Pancreas (tissue), 10 donors: ENCODE measurements at regions not wholly inside any gene's neighbourhood (a gene's known extent, or its start where the extent isn't known, plus 50 kb on each side); places are given as distances from the start of the nearest gene placed in this dataset.

ENCODE experiments used
- ATAC-seq, 4 donors: fragments of 200-7000 bp; cut with Tn5 transposase; one replicate each; pipeline versions ENCODE4 v1.8.0 to v1.9.1; 2020; ENCODE audit warnings: mild to moderate bottlenecking in 4 of 4, moderate library complexity in 4 of 4
- DNase-seq, 6 donors: peaks; one replicate each; pipeline ENCODE4 v3.0.0-alpha.2; 2020
- FAIRE-seq: peaks from 2 replicates; lab custom pipeline; 2012; peaks lifted over from hg19 to GRCh38; lab: Jason Lieb, UNC
- H3K27ac ChIP-seq, 4 donors: fragments of 200-600 bp; sonication (generic); 1 replicate in 3 of 4; 2 replicates in 1 of 4; pipeline versions ENCODE4 v1.5.0 to v1.8.0; 2020
- H3K27me3 ChIP-seq, 4 donors: fragments of 200-600 bp; one replicate each; pipeline ENCODE4 v1.8.0; 2021
- H3K36me3 ChIP-seq, 3 donors: fragments of 200-600 bp; sonication (generic) in 1 of 3; one replicate each; pipeline versions ENCODE4 v1.5.0 to v1.8.0; 2020 to 2021
- H3K4me1 ChIP-seq, 3 donors: fragments of 200-600 bp; one replicate each; pipeline ENCODE4 v1.8.0; 2021
- H3K4me3 ChIP-seq, 4 donors: fragments of 200-600 bp; sonication (generic) in 2 of 4; one replicate each; pipeline versions ENCODE4 v1.5.0 to v1.8.0; 2020 to 2021
- H3K9me3 ChIP-seq, 4 donors: fragments of 200-600 bp; one replicate each; pipeline ENCODE4 v1.8.0; 2021
- CTCF ChIP-seq, 4 donors: fragments of 200-600 bp; sonication (generic) in 3 of 4; IDR thresholded peaks; one replicate each; pipeline versions ENCODE4 v1.5.0 to v1.8.0; 2021; ENCODE audit warnings: antibody characterized with exemption in 4 of 4
- WGBS, 2 donors: extraction: QIAGEN DNeasy Blood & Tissue Kit; methylation state at CpG; one replicate each; pipeline ENCODE4 v1.1.7; 2013; 5-methylcytosine and 5-hydroxymethylcytosine counted together
- intact Hi-C, 3 donors: fragments of 100-400 bp; cut with DNase I; formaldehyde crosslinking; loops; one replicate each; pipeline versions ENCODE4 v1.11.1 to v1.14.2; 2022
- donor health status: healthy with polysubstance abuse.
- donor health status: DM: no; HTN: no; CAD: no; lungs with moderate emphysema.
- donor health status: DM: no; HTN: no; CAD: no.
- donor health status: control.
- donor health status: control.
- donor health status: Bipolar disorder and iron deficiency.
- donor health status: DM: yes; HTN: yes; CAD: no.
- donor health status: DM: no; HTN: no; CAD: no.
- donor health status: DM: no; HTN: no; CAD: no.
- donor health status: DM: yes; HTN: yes; CAD: no.

GRCh38 chr4:167406181-167406580 is 171.9 kb upstream of the SPOCK3 start:
- Histone ChIP-seq H3K4me1 (peaks cover 0 to 5% (median 3%) of the 10 kb centered on the region in 3 donors), H3K27me3 (no peaks in the 10 kb centered on the region), H3K36me3 (no peaks in the 10 kb centered on the region), H3K4me3 (no peak overlapping the region), H3K9me3 (no peaks in the 10 kb centered on the region), H3K27ac (no peak overlapping the region)
- DNase-seq = no peak
- intact Hi-C loops = no loop called here
- WGBS, 2 donors = 88% methylated on average over 1 of the region's 1 CpG
- FAIRE-seq = no peak
- TF ChIP-seq CTCF (IDR thresholded peaks at IDR 0.05) = no peak
- ATAC-seq = no peak

- WGBS, 2 donors = 91 to 92% methylated on average over 4 of the region's 4 CpGs
- Histone ChIP-seq H3K27ac (no peak overlapping the region), H3K36me3 (no peaks in the 10 kb centered on the region), H3K27me3 (no peaks in the 10 kb centered on the region), H3K4me3 (no peak overlapping the region), H3K9me3 (no peaks in the 10 kb centered on the region), H3K4me1 (no peaks in the 10 kb centered on the region)
- TF ChIP-seq CTCF (IDR thresholded peaks at IDR 0.05) = no peak
- ATAC-seq (no peak), FAIRE-seq (no peak), DNase-seq (no peak)
- intact Hi-C loops = no loop called here
Measured at GRCh38 chr4:167415461-167415860, 181.2 kb upstream of the SPOCK3 start.

GRCh38 chr4:167419468-167420140 is 185.3 kb upstream of the SPOCK3 start:
- ATAC-seq = no peak
- Histone ChIP-seq H3K4me1 (no peaks in the 10 kb centered on the region), H3K4me3 (no peak overlapping the region), H3K36me3 (no peaks in the 10 kb centered on the region), H3K9me3 (no peaks in the 10 kb centered on the region), H3K27me3 (no peaks in the 10 kb centered on the region), H3K27ac (no peak overlapping the region)
- intact Hi-C loops = no loop called here
- DNase-seq = no peak
- 78 to 81% methylated on average over 3 of the region's 3 CpGs for WGBS, 2 donors
- TF ChIP-seq CTCF (IDR thresholded peaks at IDR 0.05) = no peak
- FAIRE-seq = no peak

GRCh38 chr4:167421201-167421600 is 186.9 kb upstream of the SPOCK3 start:
- ATAC-seq = no peak
- Histone ChIP-seq H3K4me1 (no peaks in the 10 kb centered on the region), H3K36me3 (no peaks in the 10 kb centered on the region), H3K4me3 (no peak overlapping the region), H3K27me3 (no peaks in the 10 kb centered on the region), H3K9me3 (no peaks in the 10 kb centered on the region), H3K27ac (no peak overlapping the region)
- intact Hi-C loops = no loop called here
- TF ChIP-seq CTCF (IDR thresholded peaks at IDR 0.05) = no peak
- 20 to 24% methylated on average over 1 of the region's 1 CpG for WGBS, 2 donors
- no peak for FAIRE-seq
- DNase-seq = no peak
